Cerebellar nuclear complex (tissue), 1 donor: ENCODE measurements at regions not wholly inside any gene's neighbourhood (a gene's known extent, or its start where the extent isn't known, plus 50 kb on each side); places are given as distances from the start of the nearest gene placed in this dataset.
"Not testable (repeated sequence)": the region's sequence is repeated elsewhere in the genome, so short reads cannot be mapped to it uniquely, and the experiment has no call there.

Experiments used
- DNase-seq, 2 experiments: peaks; one replicate each; lab custom pipeline; 2025; lab: John Stamatoyannopoulos, UW

DNA sequence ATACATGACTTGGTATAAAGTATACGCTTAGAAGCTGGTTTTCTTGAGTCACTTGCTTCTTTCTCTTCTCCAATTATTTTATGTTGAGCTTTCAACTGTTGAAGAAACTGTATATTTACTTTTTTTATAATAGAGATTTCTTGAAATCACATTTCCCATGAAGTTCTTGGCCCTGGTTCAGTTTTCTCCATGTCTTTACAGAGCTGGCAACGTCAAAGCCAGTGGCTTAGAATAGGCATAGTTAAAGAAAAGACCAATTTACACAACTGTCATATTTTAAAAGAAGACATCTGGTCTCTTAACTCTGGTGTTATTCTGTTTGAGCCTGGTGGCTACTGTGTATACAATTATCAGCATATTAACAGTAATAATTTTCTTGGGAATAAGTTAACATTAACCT is 1249.3 kb downstream of the CDH12 start:
- DNase-seq = no peak

DNA sequence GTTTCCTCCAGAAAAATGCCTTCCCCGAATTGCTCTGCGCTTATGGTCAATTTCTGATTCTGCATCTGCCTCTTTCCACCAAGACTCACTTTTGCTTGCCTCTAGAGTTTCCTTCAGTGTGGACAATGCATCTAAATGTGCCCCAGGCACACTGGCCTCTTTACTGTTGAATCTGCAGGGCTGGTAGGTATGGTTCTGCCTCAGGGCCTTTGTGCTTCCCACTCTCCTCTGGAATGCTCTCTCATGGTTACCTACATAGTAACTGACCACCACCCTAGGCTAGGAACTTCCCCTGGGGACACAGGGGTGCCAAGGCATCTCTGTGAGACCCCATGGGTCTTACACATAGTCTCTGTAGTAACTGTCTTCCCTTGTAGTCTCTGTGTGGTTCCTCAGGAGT is 1258.6 kb downstream of the CDH12 start:
- no peak for DNase-seq

DNA sequence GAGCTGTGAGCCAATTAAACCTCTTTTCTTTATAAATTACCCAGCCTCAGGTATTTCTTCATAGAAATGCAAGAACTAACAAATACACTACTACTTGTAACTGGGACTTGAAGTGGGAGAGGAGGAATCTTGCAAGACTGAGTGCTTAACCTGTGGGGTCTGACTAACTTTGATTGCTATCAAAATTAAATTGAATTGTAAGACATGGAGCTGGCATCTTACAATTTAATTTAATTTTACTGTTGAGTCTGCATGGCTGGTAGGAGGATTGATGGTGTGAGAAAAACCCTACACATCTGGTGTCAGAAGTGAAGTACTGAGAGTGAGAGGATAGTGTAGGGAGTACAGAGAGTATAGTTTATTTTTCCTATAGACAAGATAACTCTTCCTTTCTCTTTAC is 1259.9 kb downstream of the CDH12 start:
- DNase-seq = no peak

DNA sequence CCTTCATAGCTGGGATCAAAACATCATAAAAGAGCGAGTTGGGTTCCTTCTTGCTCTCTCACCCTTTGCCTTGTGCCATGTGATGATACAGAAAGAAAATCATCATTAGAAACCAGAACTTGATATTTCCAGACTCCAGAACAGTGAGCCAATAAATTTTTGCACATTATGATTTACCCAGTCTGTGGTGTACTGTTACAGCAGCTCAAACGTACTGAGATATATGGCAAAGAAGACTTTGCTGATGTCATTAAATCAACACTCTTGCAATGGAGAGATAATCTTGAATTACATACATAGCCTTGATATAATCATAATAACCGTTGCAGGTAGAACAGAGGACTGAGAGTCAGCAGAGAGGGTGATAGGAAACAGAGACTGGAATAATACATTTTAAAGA is 1271.6 kb downstream of the CDH12 start:
- no peak for DNase-seq

DNA sequence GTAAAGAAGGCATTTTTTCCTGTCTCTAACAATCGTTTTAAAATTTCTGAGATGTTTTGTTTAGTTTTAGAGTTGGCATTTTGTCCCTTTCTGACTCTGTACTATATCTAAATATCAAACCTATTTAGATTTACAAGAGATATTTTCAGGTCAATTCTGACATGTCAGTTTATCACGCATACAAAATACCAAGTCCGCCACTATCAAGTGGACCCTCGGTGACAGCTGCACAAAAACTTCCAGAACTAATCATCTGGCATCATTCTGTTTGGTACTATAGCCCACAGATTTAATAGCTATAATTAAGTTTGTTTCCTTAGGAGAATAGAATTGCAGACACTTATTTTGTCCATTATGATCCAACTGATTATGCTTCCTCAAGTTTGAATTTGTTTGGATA is 1278.2 kb downstream of the CDH12 start:
- no peak for DNase-seq

DNA sequence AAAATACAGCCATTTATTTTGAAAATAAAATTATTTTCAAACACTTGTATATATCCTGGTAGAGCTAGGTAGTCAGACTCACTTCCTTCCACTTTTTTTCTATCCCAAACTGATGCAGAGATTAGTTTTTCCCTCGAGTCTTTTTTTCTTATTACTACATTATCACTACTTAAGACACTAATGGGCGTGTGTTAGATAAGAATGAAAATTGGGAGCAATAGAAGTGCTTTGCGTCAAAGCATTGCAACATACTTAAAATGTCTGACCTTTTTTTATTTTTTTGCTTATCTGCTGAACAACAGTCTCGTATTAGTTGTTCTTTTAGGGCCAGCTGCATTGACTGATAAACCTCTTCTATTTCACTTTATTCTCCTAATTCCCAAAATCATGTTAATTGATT is 1278.7 kb downstream of the CDH12 start:
- DNase-seq = no peak

DNA sequence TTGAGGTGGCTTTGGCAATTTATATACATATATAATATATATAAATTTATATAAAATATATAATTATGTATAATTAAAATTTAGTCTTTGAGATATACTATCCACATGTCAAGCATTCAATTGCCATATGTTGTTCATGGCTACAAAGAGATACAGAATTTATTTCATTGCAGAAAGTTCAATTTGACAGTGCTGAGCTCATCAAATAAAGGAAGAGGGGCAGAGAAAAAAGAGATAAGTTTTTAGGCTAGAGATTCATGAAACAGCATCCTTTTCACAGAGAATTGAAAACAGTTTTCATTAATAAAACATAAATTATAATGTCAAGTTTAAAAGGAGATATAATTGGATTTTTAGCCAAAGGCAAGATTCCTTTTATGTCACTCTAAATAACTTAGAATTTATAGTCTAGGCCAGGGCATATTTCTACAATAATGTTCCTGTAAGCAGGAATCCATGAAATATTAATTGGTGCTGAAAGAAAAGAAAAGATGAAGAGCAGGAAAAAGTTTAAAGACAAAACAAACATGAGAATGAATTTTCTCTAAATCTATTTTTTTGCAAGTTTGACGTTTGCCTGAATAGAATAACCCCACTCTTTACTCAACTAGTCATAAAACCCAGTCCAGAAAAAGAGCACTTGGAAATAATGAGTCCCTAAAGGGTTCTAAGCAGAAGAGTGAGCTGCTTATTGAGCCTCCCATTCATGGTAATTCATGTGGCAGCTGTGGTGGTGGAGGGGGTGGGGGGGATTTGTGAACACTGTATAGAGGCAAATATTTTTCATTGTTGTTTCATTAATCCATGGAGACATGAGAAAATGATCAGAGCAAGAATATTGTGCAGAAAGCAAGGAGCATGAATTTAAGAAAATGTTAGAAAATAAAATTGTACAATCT is 1279.5 kb downstream of the CDH12 start:
- DNase-seq = no peak

DNA sequence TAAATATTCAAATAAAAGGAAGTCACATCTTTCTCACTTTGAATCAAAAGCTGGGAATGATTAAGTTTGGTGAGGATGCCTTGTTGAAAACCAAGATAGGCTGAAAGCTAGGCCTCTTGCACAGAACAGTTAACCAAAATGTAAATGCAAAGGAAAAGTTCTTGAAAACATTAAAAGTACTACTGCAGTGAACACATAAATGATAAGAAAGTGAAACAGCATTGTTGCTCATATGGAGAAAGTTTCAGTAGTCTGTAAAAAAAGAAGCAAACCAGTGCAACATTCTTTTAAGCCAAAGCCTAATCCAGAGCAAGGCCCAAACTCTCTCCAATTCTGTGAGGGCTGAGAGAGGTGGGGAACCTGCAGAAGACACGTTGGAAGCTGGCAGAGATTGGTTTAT is 1281.9 kb downstream of the CDH12 start:
- not testable (repeated sequence) for DNase-seq

DNA sequence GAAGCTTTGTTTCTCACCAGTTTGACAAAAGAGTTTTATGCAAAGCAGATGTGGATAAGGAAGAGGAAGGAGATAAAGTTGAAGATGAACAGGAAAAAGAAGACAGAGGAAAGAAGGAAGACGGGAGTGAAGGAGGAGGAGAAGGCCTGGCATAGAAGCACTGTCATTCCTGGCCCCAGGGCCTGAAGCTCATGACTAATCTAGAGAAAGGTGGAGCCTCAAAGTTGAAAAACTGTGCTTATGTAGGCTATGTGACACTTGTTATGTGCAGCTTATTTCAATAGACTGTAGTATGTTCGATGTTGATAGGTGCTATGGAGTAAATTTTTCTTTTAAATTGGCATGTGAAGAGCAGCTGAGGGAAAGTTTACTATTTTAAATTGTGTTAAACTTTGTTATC is 1294.0 kb downstream of the CDH12 start:
- not testable (repeated sequence) for DNase-seq

DNA sequence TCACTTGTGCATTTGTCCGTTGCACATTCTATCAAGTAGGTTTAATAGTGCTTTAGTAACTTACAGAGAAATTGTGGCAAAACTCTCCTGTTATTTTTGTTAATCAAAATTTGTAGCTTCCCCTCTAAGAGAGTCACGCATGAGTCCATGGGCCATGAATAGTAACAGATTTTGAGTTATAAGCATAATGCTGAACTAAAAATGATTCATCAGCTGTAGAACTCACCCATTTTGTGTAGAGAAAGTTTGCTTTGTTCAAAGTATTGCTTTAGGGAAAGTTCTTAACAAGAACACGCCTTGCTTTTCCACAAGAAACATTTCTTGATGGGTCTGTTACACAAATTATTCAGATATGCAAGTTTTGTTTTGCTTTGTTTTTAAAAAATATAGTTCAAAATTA is 1300.9 kb downstream of the CDH12 start:
- not testable (repeated sequence) for DNase-seq

DNA sequence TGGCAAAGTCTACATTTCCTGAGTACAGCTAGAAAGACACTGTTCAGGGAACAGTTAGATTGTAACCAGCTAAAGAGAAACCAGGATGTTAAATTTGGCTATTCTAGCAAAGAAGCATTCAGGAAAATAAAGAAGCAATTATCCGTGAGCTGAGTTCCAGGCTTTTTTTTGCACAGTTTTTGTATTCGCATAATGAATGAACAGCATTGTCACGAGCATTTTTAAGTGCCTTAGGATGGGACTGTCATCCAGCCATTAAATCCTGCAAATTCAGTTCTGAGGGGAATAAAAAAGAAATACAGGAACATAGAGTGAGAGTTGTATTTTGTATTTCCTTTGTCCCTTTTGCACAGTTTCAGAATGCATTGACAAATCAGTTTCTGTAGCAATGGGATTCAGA is 1302.2 kb downstream of the CDH12 start:
- not testable (repeated sequence) for DNase-seq

DNA sequence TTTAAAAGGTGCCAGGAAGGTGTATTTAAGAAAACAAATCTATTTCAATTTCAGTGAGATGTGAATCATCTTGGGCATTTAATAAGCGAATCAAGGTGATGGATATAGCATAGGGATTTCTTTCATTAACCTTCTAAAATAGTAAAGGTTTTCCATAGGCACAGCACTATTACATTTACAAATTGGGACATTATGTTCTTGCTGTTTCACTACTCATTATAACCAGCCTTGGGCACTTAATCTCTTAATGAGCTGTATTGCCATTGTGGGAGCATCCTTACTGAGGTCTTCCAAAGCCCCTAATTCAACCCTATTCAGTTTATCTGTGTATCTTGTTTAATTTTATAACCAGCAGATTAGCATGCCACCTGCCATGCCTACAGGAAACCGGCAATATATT is 1305.5 kb downstream of the CDH12 start:
- DNase-seq = not testable (repeated sequence)

DNA sequence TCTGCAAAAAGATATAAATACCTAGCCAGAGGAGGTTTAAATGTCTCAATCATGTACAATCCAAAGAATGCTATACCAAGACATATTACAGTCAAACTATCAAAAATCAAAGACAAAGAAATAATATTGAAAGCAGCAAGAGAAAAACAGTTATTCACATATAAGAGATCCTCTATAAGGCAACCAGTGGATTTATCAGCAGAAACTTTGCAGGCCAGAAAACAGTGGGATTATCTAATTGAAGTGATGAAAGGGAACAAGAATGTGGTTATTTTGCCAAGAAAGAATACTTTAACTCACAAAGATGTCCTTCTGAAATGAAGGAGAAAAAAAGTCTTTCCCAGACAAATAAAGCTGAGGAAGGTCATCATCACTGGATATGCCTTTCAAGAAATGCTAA is 1318.0 kb downstream of the CDH12 start:
- not testable (repeated sequence) for DNase-seq

DNA sequence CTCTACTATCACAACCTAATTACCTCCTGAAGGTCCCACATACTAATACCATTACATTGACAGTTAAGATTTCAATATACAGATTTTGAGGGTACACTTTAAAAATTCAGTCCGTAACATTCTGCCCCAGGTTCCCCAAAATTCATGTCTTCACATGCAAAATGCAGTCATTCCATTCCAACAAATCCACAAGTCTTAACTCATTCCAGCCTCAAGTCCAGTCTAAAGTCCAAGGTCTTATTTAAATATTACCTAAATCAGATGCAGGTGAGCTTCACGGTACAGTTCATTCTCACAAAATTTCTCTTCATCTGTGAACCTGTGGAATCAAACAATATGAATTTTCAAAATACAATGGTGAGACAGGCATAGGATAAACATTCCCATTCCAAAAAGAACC is 1332.0 kb downstream of the CDH12 start:
- not testable (repeated sequence) for DNase-seq

DNA sequence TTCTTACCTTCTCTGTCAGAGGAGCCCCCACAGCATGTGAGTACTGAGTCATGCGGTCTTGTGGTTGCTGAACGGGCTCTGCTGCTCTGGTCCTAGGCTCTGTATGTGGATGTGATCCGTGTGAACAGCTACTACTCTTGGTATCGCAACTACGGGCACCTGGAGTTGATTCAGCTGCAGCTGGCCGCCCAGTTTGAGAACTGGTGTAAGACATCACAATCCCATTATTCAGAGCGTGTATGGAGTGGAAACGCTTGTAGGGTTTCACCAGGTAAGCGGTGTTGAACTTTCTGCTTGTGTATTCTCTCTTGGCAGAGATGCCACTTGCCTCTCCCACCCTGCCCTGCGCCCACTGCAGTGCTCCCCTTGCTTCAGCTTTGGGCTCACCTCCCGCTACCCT is 1356.2 kb downstream of the CDH12 start:
- DNase-seq = not testable (repeated sequence)

DNA sequence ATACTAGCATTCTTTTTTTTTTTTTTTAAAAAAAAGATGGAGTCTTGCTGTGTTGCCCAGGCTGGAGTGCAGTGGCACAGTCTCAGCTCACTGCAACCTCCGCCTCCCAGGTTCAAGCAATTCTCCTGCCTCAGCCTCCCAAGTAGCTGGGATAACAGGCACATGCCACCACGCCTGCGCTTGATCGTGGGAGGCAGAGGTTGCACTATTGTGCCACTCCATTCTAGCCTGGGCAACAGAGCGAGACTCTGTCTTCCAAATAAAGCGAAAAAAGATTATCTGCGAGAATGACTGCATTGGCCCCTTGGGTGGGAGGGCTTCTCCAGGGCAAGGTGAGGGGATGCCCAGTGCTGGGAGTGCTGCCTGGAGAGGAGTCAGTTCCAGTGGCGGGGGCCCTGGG is 1357.1 kb downstream of the CDH12 start:
- DNase-seq = not testable (repeated sequence)

DNA sequence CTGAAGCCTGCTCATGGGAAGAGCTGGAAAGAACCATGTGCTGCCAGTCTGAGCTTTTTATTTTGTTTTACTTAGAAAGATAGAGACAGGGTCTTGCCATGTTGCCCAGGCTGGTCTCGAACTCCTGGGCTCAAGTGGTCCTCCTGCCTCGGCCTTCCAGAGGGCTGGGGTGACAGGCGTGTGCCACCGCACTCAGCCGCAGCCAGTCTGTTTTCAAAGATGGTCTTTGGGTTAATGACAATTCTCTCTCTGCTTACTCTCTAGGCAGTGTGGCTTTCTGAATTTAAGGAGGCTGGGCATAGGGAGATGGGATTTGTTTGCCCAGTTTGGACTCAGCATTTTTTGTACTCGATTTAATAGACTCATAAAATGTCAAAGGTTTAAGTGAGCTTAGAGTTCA is 1357.9 kb downstream of the CDH12 start:
- not testable (repeated sequence) for DNase-seq

DNA sequence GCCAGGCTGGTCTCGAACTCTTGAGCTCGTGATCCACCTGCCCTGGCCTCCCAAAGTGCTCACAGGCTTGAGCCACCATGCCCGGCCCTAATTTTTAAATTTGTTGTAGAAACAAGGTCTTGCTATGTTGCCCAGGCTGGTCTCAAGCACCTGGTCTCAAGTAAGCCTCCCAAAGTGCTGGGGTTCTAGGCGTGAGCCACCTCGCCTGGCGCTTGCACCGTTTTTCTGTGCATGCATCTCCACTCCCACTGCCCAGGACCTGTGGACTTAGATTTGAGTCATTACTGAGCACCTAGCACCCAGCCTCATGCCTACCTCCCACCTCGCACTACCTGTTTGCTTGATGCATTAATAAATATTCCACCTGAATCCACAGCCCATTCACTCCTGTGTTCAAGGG is 1359.1 kb downstream of the CDH12 start:
- not testable (repeated sequence) for DNase-seq

DNA sequence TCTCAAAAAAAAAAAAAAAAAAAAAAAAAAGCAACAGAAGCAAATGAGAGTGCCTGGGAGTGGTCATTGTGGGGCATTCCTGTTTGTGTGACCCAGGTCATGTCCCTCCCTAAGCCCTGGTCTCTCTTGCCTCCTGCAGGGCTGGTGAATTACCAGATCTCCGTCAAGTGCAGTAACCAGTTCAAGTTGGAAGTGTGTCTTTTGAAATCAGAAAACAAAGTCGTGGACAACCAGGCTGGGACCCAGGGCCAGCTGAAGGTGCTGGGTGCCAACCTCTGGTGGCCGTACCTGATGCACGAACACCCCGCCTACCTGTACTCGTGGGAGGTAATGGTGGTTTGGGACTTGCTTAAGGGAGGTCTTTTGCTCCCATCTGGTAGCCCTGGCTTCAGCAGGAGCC is 1362.0 kb downstream of the CDH12 start:
- not testable (repeated sequence) for DNase-seq

DNA sequence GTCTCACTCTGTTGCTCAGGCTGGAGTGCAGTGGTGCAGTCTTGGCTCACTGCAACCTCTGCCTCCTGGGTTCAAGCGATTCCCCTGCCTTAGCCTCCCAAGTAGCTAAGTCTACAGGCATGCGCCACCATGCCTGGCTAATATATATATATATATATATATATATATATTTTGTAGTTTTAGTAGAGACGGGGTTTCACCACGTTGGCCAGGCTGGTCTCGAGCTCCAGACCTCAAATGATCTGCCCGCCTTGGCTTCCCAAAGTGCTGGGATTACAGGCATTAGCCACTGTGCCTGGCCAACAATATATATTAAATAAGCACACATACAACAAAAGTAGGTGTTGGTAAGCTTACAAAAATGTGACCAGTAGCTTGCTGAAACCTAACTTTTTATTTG is 1364.3 kb downstream of the CDH12 start:
- DNase-seq = not testable (repeated sequence)

DNA sequence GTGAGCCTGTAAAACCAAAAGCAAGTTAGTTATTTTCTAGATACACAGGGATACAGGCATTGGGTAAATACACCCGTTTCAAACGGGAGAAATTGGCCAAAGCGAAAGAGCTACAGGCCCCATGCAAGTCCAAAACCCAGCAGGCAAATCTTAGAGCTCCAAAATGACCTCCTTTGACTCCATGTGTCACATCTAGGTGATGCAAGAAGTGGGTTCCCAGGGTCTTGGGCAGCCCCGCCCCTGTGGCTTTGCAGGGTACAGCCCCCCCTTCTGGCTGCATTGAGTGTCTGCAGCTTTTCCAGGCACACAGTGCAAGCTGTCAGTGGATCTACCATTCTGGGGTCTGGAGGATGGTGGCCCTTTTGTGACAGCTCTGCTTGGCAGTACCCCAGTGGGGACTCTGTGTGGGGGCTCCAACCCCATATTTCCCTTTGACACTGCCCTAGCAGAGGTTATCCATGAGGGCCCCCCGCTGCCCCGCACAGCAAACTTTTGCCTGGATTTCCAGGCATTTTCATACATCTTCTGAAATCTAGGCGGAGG is 1367.6 kb downstream of the CDH12 start:
- not testable (repeated sequence) for DNase-seq

DNA sequence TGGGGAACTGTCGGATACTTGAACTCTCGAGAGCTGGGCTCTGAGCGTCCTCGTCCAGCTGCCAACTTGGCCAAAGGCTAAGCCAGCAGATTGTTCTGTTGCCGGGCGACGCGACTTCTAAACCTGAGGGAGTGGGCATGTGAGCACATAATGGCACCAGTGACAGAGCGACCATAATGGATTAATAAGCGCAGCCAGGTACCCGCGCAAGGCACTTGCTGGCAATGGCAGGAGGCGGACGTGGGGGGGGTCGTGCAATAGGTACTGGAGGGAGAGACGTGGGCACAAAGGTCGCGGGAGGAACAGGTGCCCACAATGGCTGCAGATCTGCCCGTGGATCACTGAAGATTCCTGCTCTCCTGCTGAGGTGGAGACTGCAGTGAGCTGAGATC is 1368.7 kb downstream of the CDH12 start:
- not testable (repeated sequence) for DNase-seq

DNA sequence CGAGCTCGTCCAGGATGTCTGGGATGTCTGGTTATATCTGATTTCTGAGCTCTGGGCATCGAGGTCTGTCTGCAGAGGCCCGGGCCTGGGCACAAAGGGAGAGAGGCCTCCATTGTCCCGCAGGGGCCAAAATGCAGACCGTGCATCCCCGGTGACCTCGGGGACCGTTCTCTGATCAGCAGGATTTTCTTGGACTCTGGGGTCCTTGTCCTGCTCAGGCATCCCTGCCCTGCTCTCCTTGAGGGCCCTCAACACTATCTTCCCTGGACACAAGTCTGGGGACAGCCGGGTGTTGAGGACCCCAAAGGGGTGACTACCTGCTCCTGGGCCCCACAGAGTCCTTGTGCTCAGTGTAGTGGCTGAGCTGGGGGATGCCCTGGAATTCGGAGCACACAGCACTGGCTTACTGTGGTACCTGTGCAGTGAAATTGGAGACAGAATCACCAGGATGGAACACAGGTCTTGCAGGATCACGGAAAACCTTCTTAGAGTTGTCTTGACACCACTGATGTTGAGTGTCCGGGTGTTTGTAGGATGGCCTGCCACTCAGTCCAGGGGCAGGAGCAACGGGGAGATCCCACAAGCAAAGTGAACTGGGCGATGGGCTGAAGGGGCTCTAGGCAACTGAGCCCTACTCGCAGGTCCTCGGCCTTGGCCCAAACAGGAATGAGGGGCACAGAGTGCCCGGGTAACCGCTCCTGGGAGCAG is 1369.2 kb downstream of the CDH12 start:
- DNase-seq = not testable (repeated sequence)
